Transverse colon (tissue), 4 donors: ENCODE measurements at regions not wholly inside any gene's neighbourhood (a gene's known extent, or its start where the extent isn't known, plus 50 kb on each side); places are given as distances from the start of the nearest gene placed in this dataset.

Source experiments
- EP300 ChIP-seq: sonication (generic); formaldehyde crosslinking; IDR thresholded peaks from one replicate; pipeline ENCODE4 v1.6.1; 2017; ENCODE audit warnings: antibody characterized with exemption, low read depth
- POLR2A ChIP-seq: fragments of 450-650 bp; IDR thresholded peaks from one replicate; pipeline ENCODE4 v1.6.1; 2016; ENCODE audit warnings: antibody characterized with exemption, mild to moderate bottlenecking, moderate library complexity
- POLR2AphosphoS5 ChIP-seq, 3 donors: sonication (generic); formaldehyde crosslinking; IDR thresholded peaks; one replicate each; pipeline ENCODE4 v1.6.1; 2016; ENCODE audit warnings: antibody characterized with exemption in 3 of 3
- TF ChIP-seq, protein P1 (sequence below), 5 experiments: fragments of 200-600 bp in 3 of 5; fragments of 450-650 bp in 2 of 5; sonication (generic) in 3 of 5; IDR thresholded peaks; 1 replicate in 2 of 5; 2 replicates in 3 of 5; pipeline ENCODE4 v1.5.1; 2016 to 2017; ENCODE audit warnings: antibody characterized with exemption in 5 of 5, inconsistent platforms in 3 of 5, mild to moderate bottlenecking in 2 of 5, moderate library complexity in 1 of 5

- TF ChIP-seq, protein P1, sequence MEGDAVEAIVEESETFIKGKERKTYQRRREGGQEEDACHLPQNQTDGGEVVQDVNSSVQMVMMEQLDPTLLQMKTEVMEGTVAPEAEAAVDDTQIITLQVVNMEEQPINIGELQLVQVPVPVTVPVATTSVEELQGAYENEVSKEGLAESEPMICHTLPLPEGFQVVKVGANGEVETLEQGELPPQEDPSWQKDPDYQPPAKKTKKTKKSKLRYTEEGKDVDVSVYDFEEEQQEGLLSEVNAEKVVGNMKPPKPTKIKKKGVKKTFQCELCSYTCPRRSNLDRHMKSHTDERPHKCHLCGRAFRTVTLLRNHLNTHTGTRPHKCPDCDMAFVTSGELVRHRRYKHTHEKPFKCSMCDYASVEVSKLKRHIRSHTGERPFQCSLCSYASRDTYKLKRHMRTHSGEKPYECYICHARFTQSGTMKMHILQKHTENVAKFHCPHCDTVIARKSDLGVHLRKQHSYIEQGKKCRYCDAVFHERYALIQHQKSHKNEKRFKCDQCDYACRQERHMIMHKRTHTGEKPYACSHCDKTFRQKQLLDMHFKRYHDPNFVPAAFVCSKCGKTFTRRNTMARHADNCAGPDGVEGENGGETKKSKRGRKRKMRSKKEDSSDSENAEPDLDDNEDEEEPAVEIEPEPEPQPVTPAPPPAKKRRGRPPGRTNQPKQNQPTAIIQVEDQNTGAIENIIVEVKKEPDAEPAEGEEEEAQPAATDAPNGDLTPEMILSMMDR (IDR thresholded peaks at IDR 0.05): no peak
- no peak for TF ChIP-seq POLR2A
- TF ChIP-seq EP300: no peak
- no peak for TF ChIP-seq POLR2AphosphoS5 (IDR thresholded peaks at IDR 0.05)
Measured at GRCh38 chr20:19017104-19017690, 195.2 kb upstream of the SLC24A3 start.
